ENCODE measurements at regions not wholly inside any gene's neighbourhood (a gene's known extent, or its start where the extent isn't known, plus 50 kb on each side); places are given as distances from the start of the nearest gene placed in this dataset.

- CTCF ChIA-PET: no interaction called here
- Histone ChIP-seq H3K27ac (ENCODE audit: insufficient read depth, low read depth, low read length) (no peak overlapping the region), H3K4me2 (ENCODE audit: insufficient read depth, low read length) (no peak overlapping the region)
These were observed 107.2 kb upstream of the EEPD1 start for GRCh38 chr7:36045830-36046341.

DNA sequence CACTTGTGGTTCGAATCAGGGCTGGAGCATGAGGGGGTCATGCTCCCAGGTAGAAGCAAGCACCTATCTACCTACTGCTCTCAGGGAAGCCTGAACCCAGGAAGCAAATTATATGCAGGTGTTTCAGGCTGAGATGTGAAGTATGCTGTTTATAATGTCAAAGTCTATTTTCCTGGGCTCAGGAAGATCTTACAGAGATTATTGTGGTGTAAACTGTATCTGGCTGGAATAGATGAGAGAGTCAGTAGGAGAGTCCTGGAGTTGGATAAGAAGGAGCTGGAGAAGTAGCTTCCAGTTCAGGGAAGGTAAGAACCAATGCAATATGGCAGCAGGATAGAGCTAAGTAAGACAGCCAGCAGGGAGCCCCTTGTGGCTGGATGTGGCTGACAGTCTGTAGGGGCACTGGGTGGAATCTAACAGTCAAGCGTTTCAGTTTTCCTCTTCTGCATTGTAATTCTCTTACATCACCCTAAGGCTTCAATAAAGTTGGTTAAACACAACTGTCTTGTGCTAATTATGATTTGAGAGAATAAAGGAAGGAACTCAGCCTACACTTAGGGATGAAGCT, 105.9 kb upstream of the EEPD1 start:
- H3K79me2 ChIP-seq (ENCODE audit: control insufficient read depth, insufficient read depth, low read length): no peaks in the 10 kb centered on the region
- dilution Hi-C loops (cut with MboI; ENCODE audit: extremely low pct_ligation_motif_present, low sequenced_read_pairs) (no loop called here), intact Hi-C loops (cut with micrococcal nuclease) (no loop called here)
- H3K27ac ChIP-seq (ENCODE audit: insufficient read depth, low read depth, low read length): no peak overlapping the region
- peaks cover 2 to 6% of the 10 kb centered on the region in 2 experiments for H3K27me3 ChIP-seq (ENCODE audit: control insufficient read depth in 2 of 2, insufficient read depth in 2 of 2, low read length in 2 of 2)
- no peak overlapping the region for H2AFZ ChIP-seq (ENCODE audit: low read depth, low read length)
- no peaks in the 10 kb centered on the region for H4K20me1 ChIP-seq (replicated peaks; ENCODE audit: control insufficient read depth, extremely low read depth, insufficient read depth, low read length)
- H3K4me1 ChIP-seq (ENCODE audit: control insufficient read depth, extremely low read depth, insufficient read depth, low read length): peaks cover 30% of the 10 kb centered on the region
- no peaks in the 10 kb centered on the region for H3K9me3 ChIP-seq (replicated peaks; ENCODE audit: control insufficient read depth, insufficient read depth, low read length)
- H3K9ac ChIP-seq (replicated peaks; ENCODE audit: extremely low read depth, insufficient read depth, low read length): no peak overlapping the region
- H3K4me2 ChIP-seq (ENCODE audit: insufficient read depth, low read length): no peak overlapping the region
- FAIRE-seq (no peak), DNase-seq (ENCODE audit: low read depth, low spot score) (no peak)
- TF ChIP-seq JUN (IDR thresholded peaks at IDR 0.05; ENCODE audit: borderline replicate concordance, insufficient read depth, insufficient read length, low read depth) (no peak), POLR2AphosphoS5 (IDR thresholded peaks at IDR 0.05; ENCODE audit: insufficient read depth, low read depth, low read length) (no peak), EZH2 (IDR thresholded peaks at IDR 0.05; ENCODE audit: borderline replicate concordance, low read depth, low read length, severe bottlenecking) (no peak), MYC (IDR thresholded peaks at IDR 0.05; ENCODE audit: low read depth, low read length) (no peak), POLR2A (IDR thresholded peaks at IDR 0.05; ENCODE audit: low read depth, low read length) (no peak), GATA2 (IDR thresholded peaks at IDR 0.05; ENCODE audit: insufficient read depth, insufficient read length, low read depth, low read length) (no peak), FOS (IDR thresholded peaks at IDR 0.05; ENCODE audit: borderline replicate concordance, insufficient read depth, low read length) (no peak)
- TF ChIP-seq, protein P1, sequence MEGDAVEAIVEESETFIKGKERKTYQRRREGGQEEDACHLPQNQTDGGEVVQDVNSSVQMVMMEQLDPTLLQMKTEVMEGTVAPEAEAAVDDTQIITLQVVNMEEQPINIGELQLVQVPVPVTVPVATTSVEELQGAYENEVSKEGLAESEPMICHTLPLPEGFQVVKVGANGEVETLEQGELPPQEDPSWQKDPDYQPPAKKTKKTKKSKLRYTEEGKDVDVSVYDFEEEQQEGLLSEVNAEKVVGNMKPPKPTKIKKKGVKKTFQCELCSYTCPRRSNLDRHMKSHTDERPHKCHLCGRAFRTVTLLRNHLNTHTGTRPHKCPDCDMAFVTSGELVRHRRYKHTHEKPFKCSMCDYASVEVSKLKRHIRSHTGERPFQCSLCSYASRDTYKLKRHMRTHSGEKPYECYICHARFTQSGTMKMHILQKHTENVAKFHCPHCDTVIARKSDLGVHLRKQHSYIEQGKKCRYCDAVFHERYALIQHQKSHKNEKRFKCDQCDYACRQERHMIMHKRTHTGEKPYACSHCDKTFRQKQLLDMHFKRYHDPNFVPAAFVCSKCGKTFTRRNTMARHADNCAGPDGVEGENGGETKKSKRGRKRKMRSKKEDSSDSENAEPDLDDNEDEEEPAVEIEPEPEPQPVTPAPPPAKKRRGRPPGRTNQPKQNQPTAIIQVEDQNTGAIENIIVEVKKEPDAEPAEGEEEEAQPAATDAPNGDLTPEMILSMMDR (IDR thresholded peaks at IDR 0.05; ENCODE audit: extremely low read depth in 1 of 2, insufficient read depth in 1 of 2, low read depth in 1 of 2, low read length in 2 of 2): no peak
- TF ChIP-seq, protein P2, sequence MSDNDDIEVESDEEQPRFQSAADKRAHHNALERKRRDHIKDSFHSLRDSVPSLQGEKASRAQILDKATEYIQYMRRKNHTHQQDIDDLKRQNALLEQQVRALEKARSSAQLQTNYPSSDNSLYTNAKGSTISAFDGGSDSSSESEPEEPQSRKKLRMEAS (IDR thresholded peaks at IDR 0.05; ENCODE audit: insufficient read depth, insufficient read length): no peak
- no peak overlapping the region for H3K4me3 ChIP-seq (replicated peaks in 1 of 3; ENCODE audit: insufficient read depth in 1 of 3, low read depth in 1 of 3, low read length in 3 of 3)
- CTCF ChIA-PET: interaction anchor here (1.0 to 2.2 kb wide), 2 partner anchors 10 to 82 kb away, joined by 3 to 7 read pairs; no protein-coding TSS in a partner anchor
- no TSS peak for BruUV-seq (replicated peaks)
- H3K36me3 ChIP-seq (ENCODE audit: control insufficient read depth in 2 of 2, extremely low read depth in 1 of 2, insufficient read depth in 2 of 2, low read length in 2 of 2): no peaks in the 10 kb centered on the region
- no peaks in the 10 kb centered on the region for H3K9me1 ChIP-seq (replicated peaks; ENCODE audit: control insufficient read depth, extremely low read depth, insufficient read depth, low read length)
- POLR2A ChIA-PET: no interaction called here

More at GRCh38 chr7:36045830-36046341, 107.2 kb upstream of the EEPD1 start:
- Histone ChIP-seq H3K9me3 (replicated peaks; ENCODE audit: control insufficient read depth, insufficient read depth, low read length) (no peaks in the 10 kb centered on the region), H3K4me3 (replicated peaks in 1 of 3; ENCODE audit: insufficient read depth in 1 of 3, low read depth in 1 of 3, low read length in 3 of 3) (no peak overlapping the region), H3K79me2 (ENCODE audit: control insufficient read depth, insufficient read depth, low read length) (no peaks in the 10 kb centered on the region), H2AFZ (ENCODE audit: low read depth, low read length) (no peak overlapping the region), H3K36me3 (ENCODE audit: control insufficient read depth in 2 of 2, extremely low read depth in 1 of 2, insufficient read depth in 2 of 2, low read length in 2 of 2) (no peaks in the 10 kb centered on the region), H3K4me1 (ENCODE audit: control insufficient read depth, extremely low read depth, insufficient read depth, low read length) (peaks cover 32% of the 10 kb centered on the region), H3K27me3 (ENCODE audit: control insufficient read depth in 2 of 2, insufficient read depth in 2 of 2, low read length in 2 of 2) (no peaks in the 10 kb centered on the region), H3K9me1 (replicated peaks; ENCODE audit: control insufficient read depth, extremely low read depth, insufficient read depth, low read length) (no peaks in the 10 kb centered on the region), H4K20me1 (replicated peaks; ENCODE audit: control insufficient read depth, extremely low read depth, insufficient read depth, low read length) (no peaks in the 10 kb centered on the region), H3K9ac (replicated peaks; ENCODE audit: extremely low read depth, insufficient read depth, low read length) (no peak overlapping the region)
- no peak for FAIRE-seq
- no peak for DNase-seq (ENCODE audit: low read depth, low spot score)
- POLR2A ChIA-PET: no interaction called here
- intact Hi-C loops (cut with micrococcal nuclease) (loop anchor here (1.0 kb wide), 1 partner anchor 9 kb away; no protein-coding TSS in a partner anchor), dilution Hi-C loops (cut with MboI; ENCODE audit: extremely low pct_ligation_motif_present, low sequenced_read_pairs) (no loop called here)
- TF ChIP-seq FOS (IDR thresholded peaks at IDR 0.05; ENCODE audit: borderline replicate concordance, insufficient read depth, low read length): no peak
- TF ChIP-seq MYC (IDR thresholded peaks at IDR 0.05; ENCODE audit: low read depth, low read length): no peak
- BruUV-seq (replicated peaks): no TSS peak

Measured in endothelial cell of umbilical vein (primary cell).